WERI-Rb-1 (cell line): ENCODE measurements at regions not wholly inside any gene's neighbourhood (a gene's known extent, or its start where the extent isn't known, plus 50 kb on each side); places are given as distances from the start of the nearest gene placed in this dataset.

Experiments used
- DNase-seq: peaks from one replicate; pipeline ENCODE4 v3.0.0-alpha.2; 2020
- H3K27ac ChIP-seq: fragments of 250-450 bp; sonication (Bioruptor Pico); 2 replicates; pipeline ENCODE4 v1.5.1; 2020; ENCODE audit warnings: mild to moderate bottlenecking, moderate library complexity
- H3K27me3 ChIP-seq: fragments of 250-450 bp; sonication (Bioruptor Pico); 2 replicates; pipeline ENCODE4 v1.5.1; 2021; ENCODE audit warnings: mild to moderate bottlenecking, low read depth, moderate library complexity; ENCODE audit not compliant: insufficient read depth, severe bottlenecking
- H3K36me3 ChIP-seq: fragments of 250-450 bp; sonication (Bioruptor Pico); 2 replicates; pipeline ENCODE4 v1.5.1; 2020; ENCODE audit warnings: mild to moderate bottlenecking, moderate library complexity
- H3K4me3 ChIP-seq: 2 replicates; pipeline ENCODE4 v1.5.1; 2011; ENCODE audit warnings: low read depth, mild to moderate bottlenecking, control low read depth, low read length
- H3K9me3 ChIP-seq: fragments of 250-450 bp; sonication (Bioruptor Pico); 2 replicates; pipeline ENCODE4 v1.5.1; 2021; ENCODE audit warnings: mild to moderate bottlenecking, moderate library complexity; ENCODE audit not compliant: severe bottlenecking
- TF ChIP-seq, protein P1 (sequence below): IDR thresholded peaks from 2 replicates; pipeline ENCODE4 v1.5.1; 2011; ENCODE audit warnings: low read depth, mild to moderate bottlenecking, control low read depth, inconsistent platforms, low read length

DNA sequence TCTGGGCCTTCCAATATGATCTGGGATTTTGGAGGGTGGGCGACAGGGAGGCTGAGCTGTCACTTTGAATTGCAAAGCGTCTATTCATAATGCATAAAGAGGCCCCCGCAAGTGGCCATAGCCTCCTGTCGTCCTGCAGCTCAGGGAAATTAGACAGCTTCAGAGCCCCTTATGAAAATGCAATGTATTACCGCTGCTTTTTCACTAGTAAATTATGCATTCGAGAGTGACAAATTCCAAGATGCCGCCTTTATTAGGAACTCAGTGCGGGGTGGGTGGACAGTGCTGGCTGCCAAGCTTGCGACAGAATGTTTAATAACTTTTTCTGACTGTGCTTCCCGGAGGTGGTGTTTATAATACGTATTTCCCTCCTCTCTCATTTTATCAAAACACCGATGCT lies 168.5 kb downstream of the DHX35 start:
- TF ChIP-seq, protein P1, sequence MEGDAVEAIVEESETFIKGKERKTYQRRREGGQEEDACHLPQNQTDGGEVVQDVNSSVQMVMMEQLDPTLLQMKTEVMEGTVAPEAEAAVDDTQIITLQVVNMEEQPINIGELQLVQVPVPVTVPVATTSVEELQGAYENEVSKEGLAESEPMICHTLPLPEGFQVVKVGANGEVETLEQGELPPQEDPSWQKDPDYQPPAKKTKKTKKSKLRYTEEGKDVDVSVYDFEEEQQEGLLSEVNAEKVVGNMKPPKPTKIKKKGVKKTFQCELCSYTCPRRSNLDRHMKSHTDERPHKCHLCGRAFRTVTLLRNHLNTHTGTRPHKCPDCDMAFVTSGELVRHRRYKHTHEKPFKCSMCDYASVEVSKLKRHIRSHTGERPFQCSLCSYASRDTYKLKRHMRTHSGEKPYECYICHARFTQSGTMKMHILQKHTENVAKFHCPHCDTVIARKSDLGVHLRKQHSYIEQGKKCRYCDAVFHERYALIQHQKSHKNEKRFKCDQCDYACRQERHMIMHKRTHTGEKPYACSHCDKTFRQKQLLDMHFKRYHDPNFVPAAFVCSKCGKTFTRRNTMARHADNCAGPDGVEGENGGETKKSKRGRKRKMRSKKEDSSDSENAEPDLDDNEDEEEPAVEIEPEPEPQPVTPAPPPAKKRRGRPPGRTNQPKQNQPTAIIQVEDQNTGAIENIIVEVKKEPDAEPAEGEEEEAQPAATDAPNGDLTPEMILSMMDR: no peak
- Histone ChIP-seq H3K27me3 (peaks cover 56% of the 10 kb centered on the region), H3K4me3 (no peak overlapping the region), H3K36me3 (no peaks in the 10 kb centered on the region), H3K9me3 (peaks cover 2% of the 10 kb centered on the region), H3K27ac (no peak overlapping the region)
- DNase-seq: no peak

DNA sequence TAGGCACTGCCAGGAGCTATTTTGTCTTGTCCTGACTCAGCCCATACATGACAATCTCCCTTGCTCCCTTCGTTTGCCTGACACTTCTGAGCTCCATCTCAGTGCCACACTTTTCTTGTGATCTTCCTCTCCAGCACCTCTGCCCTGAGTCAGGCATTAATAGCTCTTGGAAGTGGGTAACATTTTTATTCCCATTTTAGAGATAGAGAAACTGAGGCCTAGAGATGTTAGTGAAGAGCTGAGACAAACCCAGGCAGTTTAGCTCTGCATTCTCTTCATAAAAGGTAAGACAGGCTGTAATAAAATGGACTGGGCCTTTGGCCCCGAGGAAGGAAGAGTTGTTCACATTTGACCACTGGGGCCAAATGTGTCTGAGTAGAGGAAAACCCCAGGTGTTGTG lies 167.4 kb downstream of the DHX35 start:
- H3K27ac ChIP-seq: no peak overlapping the region
- peaks cover 57% of the 10 kb centered on the region for H3K27me3 ChIP-seq
- TF ChIP-seq, protein P1: no peak
- H3K9me3 ChIP-seq: peaks cover 2% of the 10 kb centered on the region
- H3K36me3 ChIP-seq: no peaks in the 10 kb centered on the region
- H3K4me3 ChIP-seq: no peak overlapping the region
- DNase-seq: no peak

DNA sequence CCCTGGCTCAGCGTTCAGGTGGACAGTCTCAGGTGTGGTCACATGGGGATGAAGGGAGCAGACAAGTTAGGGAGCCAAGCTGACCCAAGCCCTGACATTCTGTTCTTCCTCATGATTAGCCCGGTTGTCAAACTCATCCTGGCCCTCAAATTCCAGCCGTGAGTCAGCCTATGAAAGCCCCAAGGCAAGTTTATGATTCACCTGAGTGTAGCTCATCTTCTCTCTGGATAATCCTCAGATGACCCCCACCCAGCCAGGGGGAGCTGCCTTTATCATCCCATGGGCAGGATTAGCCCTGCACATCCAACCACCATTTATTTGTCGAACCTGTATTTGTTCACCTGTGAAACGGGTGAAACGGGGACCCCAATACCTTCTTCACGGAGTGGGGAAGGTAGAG lies 161.9 kb downstream of the DHX35 start:
- TF ChIP-seq, protein P1: no peak
- no peak overlapping the region for H3K27ac ChIP-seq
- peaks cover 47% of the 10 kb centered on the region for H3K27me3 ChIP-seq
- DNase-seq: no peak
- no peak overlapping the region for H3K4me3 ChIP-seq
- no peaks in the 10 kb centered on the region for H3K9me3 ChIP-seq
- H3K36me3 ChIP-seq: no peaks in the 10 kb centered on the region

DNA sequence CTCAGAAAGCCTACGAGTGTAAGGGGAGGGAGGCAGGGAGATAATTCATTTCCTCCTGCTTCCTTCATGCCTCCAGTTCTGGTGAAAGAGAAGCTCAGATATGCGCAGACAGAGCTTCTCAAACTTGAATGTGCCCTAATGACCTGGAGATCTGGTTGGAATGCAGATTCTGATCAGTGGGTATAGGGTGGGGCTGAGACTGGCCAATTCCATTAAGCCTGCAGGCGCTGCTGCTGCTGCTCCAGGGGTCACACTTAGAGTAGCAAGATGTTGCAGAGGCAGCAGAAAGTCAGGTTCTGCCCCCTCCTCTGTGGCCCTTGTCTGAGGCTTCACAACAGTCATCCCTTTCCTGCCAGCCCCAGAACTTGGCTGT lies 161.0 kb downstream of the DHX35 start:
- Histone ChIP-seq H3K9me3 (no peaks in the 10 kb centered on the region), H3K4me3 (no peak overlapping the region), H3K27me3 (peaks cover 45% of the 10 kb centered on the region), H3K27ac (no peak overlapping the region), H3K36me3 (no peaks in the 10 kb centered on the region)
- no peak for DNase-seq
- TF ChIP-seq, protein P1: no peak

DNA sequence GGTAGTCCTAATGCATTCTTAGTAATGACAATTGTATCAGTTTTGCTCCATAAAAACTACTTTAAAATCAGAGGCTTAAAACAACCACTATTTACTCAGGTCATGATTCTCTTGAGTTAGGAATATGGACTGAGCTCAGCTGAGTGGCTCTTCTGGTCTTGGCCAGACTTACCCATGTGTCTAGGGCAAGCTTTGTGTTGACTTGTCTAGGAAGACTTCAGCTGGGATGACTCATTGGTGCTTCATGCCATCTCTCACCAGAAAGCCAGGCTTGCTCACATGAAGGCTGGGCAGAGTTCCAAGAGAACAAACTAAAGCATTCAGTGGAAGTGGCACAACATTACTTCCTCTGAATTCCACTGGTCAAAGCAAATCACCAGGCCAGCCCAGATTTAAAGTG lies 155.3 kb downstream of the DHX35 start:
- no peak for DNase-seq
- no peak overlapping the region for H3K4me3 ChIP-seq
- no peaks in the 10 kb centered on the region for H3K36me3 ChIP-seq
- H3K27ac ChIP-seq: no peak overlapping the region
- H3K9me3 ChIP-seq: no peaks in the 10 kb centered on the region
- TF ChIP-seq, protein P1: no peak
- H3K27me3 ChIP-seq: peaks cover 58% of the 10 kb centered on the region

DNA sequence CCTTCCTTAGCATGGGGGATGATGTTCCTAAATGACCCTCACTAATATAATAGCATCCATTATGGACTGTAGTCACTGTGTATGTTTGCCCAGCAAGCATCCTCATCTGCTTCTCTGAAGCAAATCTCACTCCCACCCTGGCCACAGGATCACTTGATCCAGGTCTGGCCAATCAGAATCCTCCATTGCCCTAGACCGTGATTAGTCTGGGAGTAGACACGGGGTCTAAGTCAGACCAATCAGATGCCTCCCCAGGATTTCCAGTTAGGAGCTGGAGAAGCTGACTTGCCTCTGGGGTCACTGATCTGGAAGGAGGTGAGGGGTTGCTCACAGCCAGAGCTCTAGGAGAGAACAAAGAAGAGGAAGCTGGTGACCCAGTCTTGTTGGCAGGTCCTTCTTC lies 153.9 kb downstream of the DHX35 start:
- DNase-seq: no peak
- H3K27ac ChIP-seq: no peak overlapping the region

More for the DNA sequence above, 153.9 kb downstream of the DHX35 start:
- Histone ChIP-seq H3K9me3 (no peaks in the 10 kb centered on the region), H3K4me3 (no peak overlapping the region), H3K36me3 (no peaks in the 10 kb centered on the region), H3K27me3 (peaks cover 57% of the 10 kb centered on the region)
- TF ChIP-seq, protein P1: no peak
